ENCODE measurements at regions not wholly inside any gene's neighbourhood (a gene's known extent, or its start where the extent isn't known, plus 50 kb on each side); places are given as distances from the start of the nearest gene placed in this dataset.
"Not testable (repeated sequence)": the region's sequence is repeated elsewhere in the genome, so short reads cannot be mapped to it uniquely, and the experiment has no call there.

DNA sequence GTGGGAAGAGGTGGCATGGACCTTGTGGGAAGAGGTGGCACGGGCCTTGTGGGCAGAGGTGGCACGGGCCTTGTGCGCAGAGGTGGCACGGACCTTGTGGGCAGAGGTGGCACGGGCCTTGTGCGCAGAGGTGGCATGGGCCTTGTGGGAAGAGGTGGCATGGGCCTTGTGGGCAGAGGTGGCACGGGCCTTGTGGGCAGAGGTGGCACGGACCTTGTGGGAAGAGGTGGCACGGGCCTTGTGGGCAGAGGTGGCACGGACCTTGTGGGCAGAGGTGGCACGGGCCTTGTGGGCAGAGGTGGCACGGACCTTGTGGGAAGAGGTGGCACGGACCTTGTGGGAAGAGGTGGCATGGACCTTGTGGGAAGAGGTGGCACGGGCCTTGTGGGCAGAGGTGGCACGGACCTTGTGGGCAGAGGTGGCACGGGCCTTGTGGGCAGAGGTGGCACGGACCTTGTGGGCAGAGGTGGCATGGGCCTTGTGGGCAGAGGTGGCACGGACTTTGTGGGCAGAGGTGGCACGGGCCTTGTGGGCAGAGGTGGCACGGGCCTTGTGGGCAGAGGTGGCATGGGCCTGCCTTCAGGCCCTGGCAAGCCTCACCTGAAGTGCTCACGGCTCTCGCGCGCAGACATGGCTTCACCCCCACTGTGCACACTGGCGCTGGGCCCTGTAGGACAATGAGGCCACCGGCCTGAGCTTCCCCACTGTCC, 403.5 kb downstream of the THBS2 start:
- H3K27ac ChIP-seq (replicated peaks; ENCODE audit: low read length); DNase-seq (ENCODE audit: low spot score); H3K14ac ChIP-seq (ENCODE audit: low read length); H3K27me3 ChIP-seq (ENCODE audit: control insufficient read depth in 3 of 3, insufficient read depth in 3 of 3, low read depth in 1 of 3, low read length in 3 of 3); H3K36me3 ChIP-seq (replicated peaks in 1 of 2; ENCODE audit: control insufficient read depth in 2 of 2, insufficient read depth in 2 of 2, low read length in 2 of 2); H2BK120ac ChIP-seq (ENCODE audit: low read depth, low read length); H4K8ac ChIP-seq (ENCODE audit: low read depth, low read length); H4K91ac ChIP-seq (ENCODE audit: low read depth, low read length, poor library complexity); H3K79me1 ChIP-seq (ENCODE audit: low read depth, low read length); H3K4me2 ChIP-seq (ENCODE audit: insufficient read depth, low read length, poor library complexity, severe bottlenecking); H3K9ac ChIP-seq (ENCODE audit: low read depth, low read length, poor library complexity); H2BK12ac ChIP-seq (ENCODE audit: low read length); H2AK5ac ChIP-seq (ENCODE audit: low read depth, low read length); H2BK5ac ChIP-seq (ENCODE audit: low read length); H3K4ac ChIP-seq (ENCODE audit: low read length); H3K9me3 ChIP-seq (replicated peaks in 1 of 2; ENCODE audit: control insufficient read depth in 2 of 2, insufficient read depth in 1 of 2, low read depth in 1 of 2, low read length in 2 of 2); H2AFZ ChIP-seq (ENCODE audit: low read length); H3K4me1 ChIP-seq (ENCODE audit: control insufficient read depth in 2 of 2, insufficient read depth in 1 of 2, low read depth in 1 of 2, low read length in 2 of 2); H3K4me3 ChIP-seq (ENCODE audit: low read length in 2 of 2): not testable (repeated sequence)
- H3K23ac ChIP-seq (ENCODE audit: low read depth, low read length, poor library complexity), result peak overlapping the region; percentile 73
- no CpG with 5 or more reads among the region's 26 CpGs for WGBS, 2 donors (ENCODE audit: extremely low coverage in 2 of 2, insufficient read length in 2 of 2, insufficient replicate concordance in 1 of 2)
- peak overlapping the region; percentile 38 for H3K18ac ChIP-seq (ENCODE audit: low read length)
- H2BK15ac ChIP-seq (ENCODE audit: low read length), result peak overlapping the region; percentile 67

DNA sequence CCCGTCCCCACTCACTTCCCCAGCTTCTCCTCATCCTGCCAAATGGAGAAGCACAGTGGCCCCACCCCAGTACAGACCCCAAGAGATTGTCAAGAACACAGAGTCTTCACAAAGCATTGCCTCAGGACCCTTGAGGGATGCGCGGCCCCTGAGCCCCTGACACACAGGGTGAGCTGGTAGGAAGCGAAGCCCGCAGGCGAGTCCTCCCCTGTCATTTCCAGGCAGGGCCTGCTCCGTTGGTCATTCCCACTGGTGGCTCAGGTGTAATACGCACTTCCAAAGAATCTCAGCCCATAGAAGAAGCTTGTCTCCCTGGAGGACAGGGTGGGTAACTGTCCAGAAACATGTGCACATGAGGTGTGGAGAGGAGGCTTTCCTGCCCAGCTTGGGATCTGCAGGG, 404.2 kb downstream of the THBS2 start:
- Histone ChIP-seq H3K9me3 (replicated peaks in 1 of 2; ENCODE audit: control insufficient read depth in 2 of 2, insufficient read depth in 1 of 2, low read depth in 1 of 2, low read length in 2 of 2) (no peaks in the 10 kb centered on the region), H3K79me1 (ENCODE audit: low read depth, low read length) (no peaks in the 10 kb centered on the region), H3K14ac (ENCODE audit: low read length) (no peak overlapping the region), H2BK5ac (ENCODE audit: low read length) (no peak overlapping the region), H3K4me2 (ENCODE audit: insufficient read depth, low read length, poor library complexity, severe bottlenecking) (no peak overlapping the region), H3K4me1 (ENCODE audit: control insufficient read depth in 2 of 2, insufficient read depth in 1 of 2, low read depth in 1 of 2, low read length in 2 of 2) (peaks cover 5 to 6% of the 10 kb centered on the region in 2 donors), H4K91ac (ENCODE audit: low read depth, low read length, poor library complexity) (no peak overlapping the region), H3K4me3 (ENCODE audit: low read length in 2 of 2) (no peak overlapping the region), H3K4ac (ENCODE audit: low read length) (no peak overlapping the region), H3K36me3 (replicated peaks in 1 of 2; ENCODE audit: control insufficient read depth in 2 of 2, insufficient read depth in 2 of 2, low read length in 2 of 2) (no peaks in the 10 kb centered on the region), H3K23ac (ENCODE audit: low read depth, low read length, poor library complexity) (no peak overlapping the region), H2BK15ac (ENCODE audit: low read length) (peak overlapping the region; percentile 55), H2BK120ac (ENCODE audit: low read depth, low read length) (no peak overlapping the region), H2AFZ (ENCODE audit: low read length) (no peak overlapping the region), H2BK12ac (ENCODE audit: low read length) (peak overlapping the region; percentile 46), H3K9ac (ENCODE audit: low read depth, low read length, poor library complexity) (no peak overlapping the region), H2AK5ac (ENCODE audit: low read depth, low read length) (peak overlapping the region; percentile 63), H4K8ac (ENCODE audit: low read depth, low read length) (no peak overlapping the region), H3K27ac (replicated peaks; ENCODE audit: low read length) (no peak overlapping the region), H3K27me3 (ENCODE audit: control insufficient read depth in 3 of 3, insufficient read depth in 3 of 3, low read depth in 1 of 3, low read length in 3 of 3) (no peaks in the 10 kb centered on the region), H3K18ac (ENCODE audit: low read length) (peak overlapping the region; percentile 76)
- no peak for DNase-seq (ENCODE audit: low spot score)
- no CpG with 5 or more reads among the region's 8 CpGs for WGBS, 2 donors (ENCODE audit: extremely low coverage in 2 of 2, insufficient read length in 2 of 2, insufficient replicate concordance in 1 of 2)

DNA sequence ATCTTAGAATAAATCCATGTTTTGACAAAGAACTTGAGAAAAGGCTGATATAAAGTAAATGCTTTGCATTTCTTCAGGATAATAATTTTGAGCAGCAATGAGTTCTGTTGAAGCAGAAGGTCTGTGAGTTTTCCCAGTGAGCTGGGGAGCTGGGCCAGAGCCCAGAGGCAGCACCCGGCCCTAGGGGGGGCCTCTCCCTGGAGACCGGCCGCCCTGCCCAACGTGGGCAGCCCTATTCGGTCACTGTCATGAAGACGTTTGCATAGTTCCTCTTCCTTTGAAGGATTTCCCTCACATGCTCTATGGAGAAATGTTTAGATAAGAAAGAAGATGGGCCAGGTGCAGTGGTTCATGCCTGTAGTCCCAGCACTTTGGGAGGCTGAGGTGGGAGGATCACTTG, 404.8 kb downstream of the THBS2 start:
- Histone ChIP-seq H2BK5ac (ENCODE audit: low read length) (no peak overlapping the region), H3K9ac (ENCODE audit: low read depth, low read length, poor library complexity) (no peak overlapping the region), H3K4me1 (ENCODE audit: control insufficient read depth in 2 of 2, insufficient read depth in 1 of 2, low read depth in 1 of 2, low read length in 2 of 2) (peaks cover 5 to 6% of the 10 kb centered on the region in 2 donors), H4K8ac (ENCODE audit: low read depth, low read length) (no peak overlapping the region), H3K27ac (replicated peaks; ENCODE audit: low read length) (no peak overlapping the region), H3K27me3 (ENCODE audit: control insufficient read depth in 3 of 3, insufficient read depth in 3 of 3, low read depth in 1 of 3, low read length in 3 of 3) (no peaks in the 10 kb centered on the region), H3K36me3 (replicated peaks in 1 of 2; ENCODE audit: control insufficient read depth in 2 of 2, insufficient read depth in 2 of 2, low read length in 2 of 2) (no peaks in the 10 kb centered on the region), H4K91ac (ENCODE audit: low read depth, low read length, poor library complexity) (no peak overlapping the region), H2AFZ (ENCODE audit: low read length) (no peak overlapping the region), H3K4me3 (ENCODE audit: low read length in 2 of 2) (no peak overlapping the region), H3K18ac (ENCODE audit: low read length) (no peak overlapping the region), H2BK12ac (ENCODE audit: low read length) (no peak overlapping the region), H2BK15ac (ENCODE audit: low read length) (no peak overlapping the region), H3K14ac (ENCODE audit: low read length) (no peak overlapping the region), H2AK5ac (ENCODE audit: low read depth, low read length) (no peak overlapping the region), H3K4ac (ENCODE audit: low read length) (no peak overlapping the region), H3K4me2 (ENCODE audit: insufficient read depth, low read length, poor library complexity, severe bottlenecking) (no peak overlapping the region), H3K23ac (ENCODE audit: low read depth, low read length, poor library complexity) (no peak overlapping the region), H3K9me3 (replicated peaks in 1 of 2; ENCODE audit: control insufficient read depth in 2 of 2, insufficient read depth in 1 of 2, low read depth in 1 of 2, low read length in 2 of 2) (peaks cover 0 to 2% of the 10 kb centered on the region in 2 donors), H2BK120ac (ENCODE audit: low read depth, low read length) (no peak overlapping the region), H3K79me1 (ENCODE audit: low read depth, low read length) (no peaks in the 10 kb centered on the region)
- DNase-seq (ENCODE audit: low spot score), result no peak
- WGBS, 2 donors (ENCODE audit: extremely low coverage in 2 of 2, insufficient read length in 2 of 2, insufficient replicate concordance in 1 of 2), result no CpG with 5 or more reads among the region's 6 CpGs

DNA sequence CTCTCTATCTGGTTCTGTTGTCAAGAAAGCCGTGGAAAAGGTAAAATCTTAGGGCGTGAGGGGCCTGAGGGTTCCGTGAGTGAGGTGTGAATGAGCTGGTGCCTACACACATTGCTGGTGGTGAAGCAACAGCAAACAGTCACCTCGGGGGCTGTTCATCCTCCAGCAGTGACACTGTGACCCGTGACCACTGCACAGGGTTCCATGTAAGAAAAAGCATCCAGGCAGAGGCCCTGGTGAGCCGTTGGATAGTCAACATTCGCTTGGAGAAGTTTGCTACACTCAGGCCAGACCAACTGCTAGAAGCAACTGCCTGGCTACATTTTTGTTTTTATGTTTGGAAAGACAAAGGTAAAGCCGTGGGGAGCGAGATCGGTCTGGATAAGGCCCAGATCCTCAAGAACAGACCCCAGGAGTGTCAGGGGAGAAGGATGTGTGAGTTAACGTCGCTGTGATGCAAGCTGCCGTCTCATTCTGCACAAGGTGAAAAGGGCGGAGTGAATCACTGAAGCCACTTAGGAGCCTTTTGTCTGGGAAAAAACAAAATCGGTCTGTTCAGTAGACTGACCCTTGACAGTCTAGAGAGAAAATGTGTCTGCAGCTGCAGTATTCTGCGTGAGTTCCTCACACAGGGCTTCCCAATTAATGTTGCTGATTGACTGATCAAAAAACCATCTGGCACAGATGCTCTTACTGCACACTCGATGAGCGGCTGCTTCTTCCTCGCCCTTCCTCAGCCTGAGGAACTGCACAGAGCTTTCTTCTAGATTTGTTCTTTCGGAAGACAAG, 404.0 kb downstream of the SMOC2 start:
- Histone ChIP-seq H3K4me1 (ENCODE audit: control insufficient read depth in 2 of 2, insufficient read depth in 1 of 2, low read depth in 1 of 2, low read length in 2 of 2) (peaks cover 5 to 6% of the 10 kb centered on the region in 2 donors), H2BK15ac (ENCODE audit: low read length) (no peak overlapping the region), H3K18ac (ENCODE audit: low read length) (peak overlapping the region; percentile 57), H3K9ac (ENCODE audit: low read depth, low read length, poor library complexity) (no peak overlapping the region), H3K4me3 (ENCODE audit: low read length in 2 of 2) (no peak overlapping the region), H3K4ac (ENCODE audit: low read length) (no peak overlapping the region), H2BK12ac (ENCODE audit: low read length) (no peak overlapping the region), H2BK120ac (ENCODE audit: low read depth, low read length) (no peak overlapping the region), H3K9me3 (replicated peaks in 1 of 2; ENCODE audit: control insufficient read depth in 2 of 2, insufficient read depth in 1 of 2, low read depth in 1 of 2, low read length in 2 of 2) (peaks cover 0 to 2% of the 10 kb centered on the region in 2 donors), H2AFZ (ENCODE audit: low read length) (no peak overlapping the region), H3K27me3 (ENCODE audit: control insufficient read depth in 3 of 3, insufficient read depth in 3 of 3, low read depth in 1 of 3, low read length in 3 of 3) (no peaks in the 10 kb centered on the region), H4K91ac (ENCODE audit: low read depth, low read length, poor library complexity) (no peak overlapping the region), H2AK5ac (ENCODE audit: low read depth, low read length) (peak overlapping the region; percentile 43), H3K14ac (ENCODE audit: low read length) (no peak overlapping the region), H3K23ac (ENCODE audit: low read depth, low read length, poor library complexity) (no peak overlapping the region), H4K8ac (ENCODE audit: low read depth, low read length) (no peak overlapping the region), H3K27ac (replicated peaks; ENCODE audit: low read length) (no peak overlapping the region), H3K4me2 (ENCODE audit: insufficient read depth, low read length, poor library complexity, severe bottlenecking) (no peak overlapping the region), H3K36me3 (replicated peaks in 1 of 2; ENCODE audit: control insufficient read depth in 2 of 2, insufficient read depth in 2 of 2, low read length in 2 of 2) (no peaks in the 10 kb centered on the region), H2BK5ac (ENCODE audit: low read length) (no peak overlapping the region), H3K79me1 (ENCODE audit: low read depth, low read length) (no peaks in the 10 kb centered on the region)
- no peak for DNase-seq (ENCODE audit: low spot score)
- no CpG with 5 or more reads among the region's 20 CpGs for WGBS, 2 donors (ENCODE audit: extremely low coverage in 2 of 2, insufficient read length in 2 of 2, insufficient replicate concordance in 1 of 2)

Data from neuronal stem cell (in vitro differentiated cells).